Activated T-helper 1 cell treated with anti-CD3 and anti-CD28 coated beads, Interleukin-12 subunit alpha, Interleukin-12 subunit beta, Interleukin-2, Interleukin-4 antibody, amounts not matched to agents 30 ng/mL and 10 ng/mL and 1 ng/mL, durations not matched to agents 14 hours and 24 hours and 36 hours (primary cell): ENCODE measurements at regions not wholly inside any gene's neighbourhood (a gene's known extent, or its start where the extent isn't known, plus 50 kb on each side); places are given as distances from the start of the nearest gene placed in this dataset.
"Not testable (repeated sequence)": the region's sequence is repeated elsewhere in the genome, so short reads cannot be mapped to it uniquely, and the experiment has no call there.

Experiments
- DNase-seq: peaks from one replicate; pipeline ENCODE4 v3.0.0; 2021; ENCODE audit warnings: low spot score
- H3K27ac Mint-ChIP-seq: one replicate; pipeline ENCODE4 v1.8.0; 2021; ENCODE audit warnings: mild to moderate bottlenecking, mixed read lengths
- H3K27me3 Mint-ChIP-seq: one replicate; pipeline ENCODE4 v1.8.0; 2022; ENCODE audit warnings: mild to moderate bottlenecking, moderate library complexity, mixed read lengths; ENCODE audit not compliant: insufficient read depth
- H3K36me3 Mint-ChIP-seq: one replicate; pipeline ENCODE4 v1.8.0; 2021; ENCODE audit warnings: low read depth, mixed read lengths
- H3K4me1 Mint-ChIP-seq: one replicate; pipeline ENCODE4 v1.8.0; 2021; ENCODE audit warnings: low read depth, mixed read lengths
- H3K4me3 Mint-ChIP-seq: one replicate; pipeline ENCODE4 v1.8.0; 2021; ENCODE audit warnings: mild to moderate bottlenecking, moderate library complexity, mixed read lengths
- H3K9me3 Mint-ChIP-seq: one replicate; pipeline ENCODE4 v1.8.0; 2021; ENCODE audit warnings: mixed read lengths
- intact Hi-C: fragments of 100-400 bp; cut with micrococcal nuclease; formaldehyde crosslinking; loops from one replicate; pipeline ENCODE4 v1.15.1; 2024

GRCh38 chr7:150111373-150112139, 211.6 kb upstream of the LRRC61 start:
- H3K27me3 Mint-ChIP-seq, DNase-seq, H3K4me3 Mint-ChIP-seq, H3K4me1 Mint-ChIP-seq, H3K36me3 Mint-ChIP-seq, H3K9me3 Mint-ChIP-seq, H3K27ac Mint-ChIP-seq, intact Hi-C loops: not testable (repeated sequence)

- DNase-seq, H3K27ac Mint-ChIP-seq, H3K4me1 Mint-ChIP-seq, H3K4me3 Mint-ChIP-seq, H3K36me3 Mint-ChIP-seq, H3K9me3 Mint-ChIP-seq, intact Hi-C loops, H3K27me3 Mint-ChIP-seq: not testable (repeated sequence)
Observed at GRCh38 chr7:150113301-150113700, 209.9 kb upstream of the LRRC61 start.

DNA sequence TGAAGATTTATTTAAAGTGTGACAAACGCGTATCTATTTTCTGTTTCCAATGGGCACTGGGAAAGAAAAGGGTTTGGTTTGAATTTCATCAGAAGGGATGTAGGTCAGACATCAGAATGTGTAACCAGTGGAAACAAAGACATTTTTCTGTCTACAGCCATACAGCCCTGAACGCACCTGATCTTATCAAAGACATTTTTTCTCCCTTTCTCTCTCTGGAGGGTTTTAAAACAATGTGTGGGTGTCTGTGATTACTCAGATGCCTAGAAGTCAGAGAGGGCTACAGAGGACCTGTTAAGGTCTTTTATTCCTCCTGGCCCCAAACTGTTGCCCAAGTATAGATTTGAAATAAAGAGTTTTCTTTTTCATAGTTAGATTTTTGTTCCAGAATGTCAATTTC, 208.6 kb upstream of the LRRC61 start:
- H3K36me3 Mint-ChIP-seq, DNase-seq, intact Hi-C loops, H3K27ac Mint-ChIP-seq, H3K4me3 Mint-ChIP-seq, H3K4me1 Mint-ChIP-seq, H3K27me3 Mint-ChIP-seq, H3K9me3 Mint-ChIP-seq: not testable (repeated sequence)

DNA sequence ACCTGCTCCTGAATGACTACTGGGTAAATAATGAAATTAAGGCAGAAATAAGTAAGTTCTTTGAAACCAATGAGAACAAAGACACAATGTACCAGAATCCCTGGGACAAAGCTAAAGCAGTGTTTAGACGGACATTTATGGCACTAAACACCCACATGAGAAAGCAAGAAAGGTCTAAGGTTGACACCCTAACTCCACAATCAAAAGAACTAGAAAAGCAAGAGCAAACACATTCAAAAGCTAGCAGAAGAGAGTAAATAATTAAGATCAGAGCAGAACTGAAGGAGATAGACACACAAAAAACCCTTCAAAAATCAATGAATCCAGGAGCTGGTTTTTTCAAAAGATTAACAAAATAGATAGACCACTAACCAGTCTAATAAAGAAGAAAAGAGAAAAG, 203.2 kb upstream of the LRRC61 start:
- H3K36me3 Mint-ChIP-seq, H3K27me3 Mint-ChIP-seq, H3K4me3 Mint-ChIP-seq, intact Hi-C loops, H3K9me3 Mint-ChIP-seq, H3K4me1 Mint-ChIP-seq, DNase-seq, H3K27ac Mint-ChIP-seq: not testable (repeated sequence)

DNA sequence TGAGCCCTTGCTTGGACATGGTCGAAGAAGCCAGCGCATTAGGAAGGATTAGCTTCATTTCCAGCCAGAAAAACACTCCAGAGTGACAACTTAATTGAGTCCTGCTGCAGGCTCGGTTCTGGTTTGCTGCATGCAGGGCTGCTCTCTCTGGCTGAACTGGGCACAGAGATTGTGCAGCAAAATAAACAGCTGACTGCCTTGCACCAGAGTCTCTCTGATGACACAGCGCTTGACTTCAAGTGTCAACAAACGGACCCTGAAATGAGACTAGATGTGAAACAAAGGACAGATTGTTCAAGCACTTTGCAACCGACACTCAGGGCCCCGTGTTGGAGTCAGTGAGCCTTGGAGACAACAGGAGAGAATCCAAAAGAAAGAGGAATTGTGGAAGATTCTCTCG, 197.3 kb upstream of the LRRC61 start:
- not testable (repeated sequence) for H3K4me3 Mint-ChIP-seq, H3K27me3 Mint-ChIP-seq

GRCh38 chr7:150134451-150134850, 188.7 kb upstream of the LRRC61 start:
- intact Hi-C loops, H3K36me3 Mint-ChIP-seq, DNase-seq, H3K27me3 Mint-ChIP-seq, H3K4me1 Mint-ChIP-seq, H3K4me3 Mint-ChIP-seq, H3K9me3 Mint-ChIP-seq, H3K27ac Mint-ChIP-seq: not testable (repeated sequence)

More for the DNA sequence above, 197.3 kb upstream of the LRRC61 start:
- H3K9me3 Mint-ChIP-seq, H3K4me1 Mint-ChIP-seq, intact Hi-C loops, H3K27ac Mint-ChIP-seq, H3K36me3 Mint-ChIP-seq, DNase-seq: not testable (repeated sequence)

DNA sequence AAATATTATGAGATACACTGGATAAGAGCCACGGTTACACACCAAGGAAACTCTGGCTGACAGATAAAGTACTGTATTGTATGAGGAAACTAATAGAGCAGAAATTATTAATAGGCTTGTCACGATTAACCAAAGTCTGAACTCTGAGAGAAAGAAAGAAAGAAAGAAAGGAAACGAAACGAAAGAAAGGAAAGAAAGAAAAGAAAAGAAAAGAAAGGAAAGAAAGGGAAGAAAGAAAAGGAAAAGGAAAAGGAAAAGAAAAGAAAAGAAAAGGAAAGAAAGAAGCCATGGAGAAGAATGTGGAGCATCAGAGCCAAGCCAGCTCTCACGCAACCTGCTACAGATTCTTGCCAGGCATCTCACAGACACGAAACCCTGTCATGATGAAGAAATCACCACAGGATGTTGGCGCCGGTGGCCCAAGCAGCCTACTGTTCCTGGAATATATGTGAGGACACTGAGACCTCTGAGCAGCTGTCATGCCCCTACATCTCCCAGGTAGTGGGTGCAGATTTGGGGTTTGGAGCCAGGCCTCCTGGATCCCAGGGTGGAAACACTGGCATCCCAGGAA, 187.4 kb upstream of the LRRC61 start:
- H3K9me3 Mint-ChIP-seq, H3K27me3 Mint-ChIP-seq, H3K4me3 Mint-ChIP-seq, DNase-seq, H3K27ac Mint-ChIP-seq, H3K4me1 Mint-ChIP-seq, H3K36me3 Mint-ChIP-seq, intact Hi-C loops: not testable (repeated sequence)

DNA sequence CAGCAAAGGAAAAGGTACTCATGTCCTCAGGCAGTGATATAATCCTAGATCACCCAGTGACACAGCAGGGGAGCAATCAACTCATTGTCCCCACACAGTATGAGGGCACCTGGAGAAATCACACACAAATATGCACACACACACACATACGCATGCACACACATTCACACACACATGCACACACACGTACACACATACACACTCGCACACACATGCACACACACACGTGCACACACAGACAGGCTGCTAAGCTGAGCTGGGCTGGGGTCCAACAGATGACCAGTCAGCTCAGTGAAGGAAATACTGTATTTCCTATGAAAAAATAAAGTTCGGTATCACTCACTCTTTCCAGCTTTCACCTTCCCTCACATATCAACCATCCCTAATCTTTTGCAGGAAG, 183.3 kb upstream of the LRRC61 start:
- H3K4me3 Mint-ChIP-seq, intact Hi-C loops, H3K4me1 Mint-ChIP-seq: not testable (repeated sequence)

GRCh38 chr7:150141525-150142345, 181.4 kb upstream of the LRRC61 start:
- H3K9me3 Mint-ChIP-seq, intact Hi-C loops, H3K27me3 Mint-ChIP-seq, H3K4me1 Mint-ChIP-seq, H3K4me3 Mint-ChIP-seq, H3K27ac Mint-ChIP-seq, H3K36me3 Mint-ChIP-seq, DNase-seq: not testable (repeated sequence)

More for the DNA sequence above, 183.3 kb upstream of the LRRC61 start:
- DNase-seq, H3K27me3 Mint-ChIP-seq, H3K27ac Mint-ChIP-seq, H3K9me3 Mint-ChIP-seq, H3K36me3 Mint-ChIP-seq: not testable (repeated sequence)

- H3K9me3 Mint-ChIP-seq, DNase-seq, H3K27ac Mint-ChIP-seq, H3K4me1 Mint-ChIP-seq, H3K27me3 Mint-ChIP-seq, H3K36me3 Mint-ChIP-seq, H3K4me3 Mint-ChIP-seq, intact Hi-C loops: not testable (repeated sequence)
Observed at GRCh38 chr7:150146124-150146523, 177.0 kb upstream of the LRRC61 start.

- H3K27ac Mint-ChIP-seq, H3K36me3 Mint-ChIP-seq, DNase-seq, intact Hi-C loops, H3K4me1 Mint-ChIP-seq, H3K9me3 Mint-ChIP-seq, H3K27me3 Mint-ChIP-seq, H3K4me3 Mint-ChIP-seq: not testable (repeated sequence)
Observed at GRCh38 chr7:150147524-150147923, 175.6 kb upstream of the LRRC61 start.

- intact Hi-C loops, H3K4me3 Mint-ChIP-seq, H3K27me3 Mint-ChIP-seq, H3K4me1 Mint-ChIP-seq, H3K36me3 Mint-ChIP-seq, DNase-seq, H3K9me3 Mint-ChIP-seq, H3K27ac Mint-ChIP-seq: not testable (repeated sequence)
Observed at GRCh38 chr7:150156015-150156414, 167.1 kb upstream of the LRRC61 start.

DNA sequence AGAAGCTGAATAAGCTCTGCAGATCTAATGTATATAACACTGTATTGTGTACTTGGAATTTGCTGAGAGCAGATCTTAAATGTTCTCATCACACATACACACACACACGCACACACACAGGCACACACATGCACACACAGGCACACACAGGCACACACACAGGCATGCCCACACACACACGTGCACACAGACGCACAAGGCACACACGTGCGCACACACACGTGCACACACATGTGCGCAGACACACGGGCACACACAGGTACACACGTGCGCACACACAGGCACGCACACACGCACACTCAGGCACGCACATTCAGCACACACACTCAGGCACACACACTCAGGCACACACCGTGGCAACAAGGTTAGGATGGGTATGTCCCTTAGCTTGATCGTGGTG, 164.5 kb upstream of the LRRC61 start:
- not testable (repeated sequence) for DNase-seq

More for the DNA sequence above, 164.5 kb upstream of the LRRC61 start:
- H3K36me3 Mint-ChIP-seq, H3K9me3 Mint-ChIP-seq, H3K4me3 Mint-ChIP-seq, intact Hi-C loops, H3K27me3 Mint-ChIP-seq, H3K27ac Mint-ChIP-seq, H3K4me1 Mint-ChIP-seq: not testable (repeated sequence)
